GM12891 (cell line): ENCODE measurements at regions not wholly inside any gene's neighbourhood (a gene's known extent, or its start where the extent isn't known, plus 50 kb on each side); places are given as distances from the start of the nearest gene placed in this dataset.

ENCODE experiments used
- DNase-seq: peaks from one replicate; pipeline ENCODE4 v3.0.0; 2011; ENCODE audit warnings: low spot score; ENCODE audit not compliant: insufficient read length
- FAIRE-seq: peaks from 2 replicates; lab custom pipeline; 2011; peaks lifted over from hg19 to GRCh38; lab: Jason Lieb, UNC
- PAX5 ChIP-seq: IDR thresholded peaks from 2 replicates; pipeline ENCODE4 v1.6.1; 2011; ENCODE audit warnings: low read length, moderate library complexity, mild to moderate bottlenecking; ENCODE audit not compliant: insufficient read depth, severe bottlenecking
- POLR2A ChIP-seq: IDR thresholded peaks from 2 replicates; pipeline ENCODE4 v1.6.1; 2011; ENCODE audit warnings: low read depth, low read length, control low read depth
- POLR2AphosphoS5 ChIP-seq: IDR thresholded peaks from 2 replicates; pipeline ENCODE4 v1.6.1; 2011; ENCODE audit warnings: low read depth, low read length, control low read depth
- POU2F2 ChIP-seq: IDR thresholded peaks from 2 replicates; pipeline ENCODE4 v1.6.1; 2011; ENCODE audit warnings: low read depth, mild to moderate bottlenecking, control low read depth, low read length, moderate library complexity
- SPI1 ChIP-seq: IDR thresholded peaks from 2 replicates; pipeline ENCODE4 v1.6.1; 2011; ENCODE audit warnings: low read depth, low read length, control low read depth
- TAF1 ChIP-seq: IDR thresholded peaks from 2 replicates; pipeline ENCODE4 v1.6.1; 2011; ENCODE audit warnings: low read depth, low read length, control low read depth

GRCh38 chr13:72071713-72072112 is 204.7 kb upstream of the DACH1 start:
- TF ChIP-seq POLR2A (no peak), PAX5 (no peak), SPI1 (no peak), POU2F2 (no peak), POLR2AphosphoS5 (no peak), TAF1 (no peak)
- no peak for FAIRE-seq

DNA sequence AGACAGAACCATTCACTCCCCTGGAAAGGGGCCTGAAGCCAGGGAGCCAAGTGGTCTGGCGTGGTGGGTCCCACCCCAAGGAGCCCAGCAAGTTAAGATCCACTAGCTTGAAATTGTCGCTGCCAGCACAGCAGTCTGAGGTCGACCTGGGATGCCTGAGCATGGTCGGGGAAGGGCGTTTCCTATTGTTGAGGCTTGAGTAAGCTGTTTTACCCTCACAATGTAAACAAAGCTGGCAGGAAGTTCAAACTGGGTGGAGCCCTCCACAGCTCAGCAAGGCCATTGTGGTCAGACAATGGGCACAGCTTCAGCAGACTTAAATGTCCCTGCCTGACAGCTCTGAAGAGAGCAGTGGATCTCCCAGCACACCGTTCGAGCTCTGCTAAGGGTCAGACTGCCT is 195.6 kb upstream of the DACH1 start:
- TF ChIP-seq TAF1: no peak
- TF ChIP-seq POLR2A: no peak
- TF ChIP-seq PAX5: no peak
- no peak for TF ChIP-seq POU2F2
- TF ChIP-seq SPI1: no peak
- no peak for TF ChIP-seq POLR2AphosphoS5
- DNase-seq (no peak), FAIRE-seq (no peak)

More at GRCh38 chr13:72071713-72072112, 204.7 kb upstream of the DACH1 start:
- DNase-seq: no peak

DNA sequence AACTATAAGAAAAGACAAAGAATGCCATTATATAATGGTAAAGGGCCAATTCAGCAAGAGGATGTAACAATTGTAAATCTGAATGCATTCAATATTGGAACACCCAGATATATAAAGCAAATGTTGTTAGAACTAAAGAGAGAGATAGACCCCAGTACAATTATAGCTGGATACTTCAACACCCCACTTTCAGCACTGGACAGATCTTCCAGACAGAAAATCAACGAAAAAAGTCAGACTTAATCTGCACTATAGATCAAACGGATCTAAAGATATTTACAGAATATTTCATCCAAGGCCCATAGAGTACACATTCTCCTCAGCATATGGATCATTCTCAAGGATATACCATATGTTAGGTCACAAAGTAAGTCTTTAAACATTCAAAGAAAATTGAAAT is 194.6 kb upstream of the DACH1 start:
- no peak for FAIRE-seq
- TF ChIP-seq POLR2AphosphoS5 (no peak), TAF1 (no peak), POU2F2 (no peak), SPI1 (no peak), POLR2A (no peak), PAX5 (no peak)
- DNase-seq: no peak

GRCh38 chr13:72050251-72050650 is 183.2 kb upstream of the DACH1 start:
- no peak for TF ChIP-seq POLR2A
- TF ChIP-seq POU2F2: no peak
- no peak for TF ChIP-seq POLR2AphosphoS5
- TF ChIP-seq TAF1: no peak
- no peak for TF ChIP-seq SPI1
- no peak for TF ChIP-seq PAX5
- no peak for DNase-seq
- no peak for FAIRE-seq

DNA sequence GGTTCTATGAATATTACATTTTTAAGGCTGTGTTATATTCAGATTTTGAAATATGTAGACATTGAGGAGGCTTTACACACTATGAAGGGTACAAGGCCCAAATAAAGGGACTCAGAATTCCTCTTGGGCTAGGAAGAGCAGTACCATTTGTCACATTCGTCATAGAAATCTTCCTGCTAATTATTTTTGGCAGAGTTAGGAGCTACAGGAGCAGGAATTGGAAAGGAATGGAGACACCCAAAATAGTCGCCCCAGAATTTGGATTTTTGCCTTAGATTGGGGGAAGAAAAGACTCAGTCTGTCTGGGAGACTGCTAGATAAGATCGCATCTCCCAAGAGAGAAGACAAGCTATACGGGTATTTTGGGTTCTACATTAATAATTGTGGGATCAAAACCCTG is 176.4 kb upstream of the DACH1 start:
- DNase-seq (no peak), FAIRE-seq (no peak)
- no peak for TF ChIP-seq SPI1
- no peak for TF ChIP-seq POLR2AphosphoS5
- no peak for TF ChIP-seq POLR2A
- TF ChIP-seq TAF1: no peak
- no peak for TF ChIP-seq PAX5
- no peak for TF ChIP-seq POU2F2

DNA sequence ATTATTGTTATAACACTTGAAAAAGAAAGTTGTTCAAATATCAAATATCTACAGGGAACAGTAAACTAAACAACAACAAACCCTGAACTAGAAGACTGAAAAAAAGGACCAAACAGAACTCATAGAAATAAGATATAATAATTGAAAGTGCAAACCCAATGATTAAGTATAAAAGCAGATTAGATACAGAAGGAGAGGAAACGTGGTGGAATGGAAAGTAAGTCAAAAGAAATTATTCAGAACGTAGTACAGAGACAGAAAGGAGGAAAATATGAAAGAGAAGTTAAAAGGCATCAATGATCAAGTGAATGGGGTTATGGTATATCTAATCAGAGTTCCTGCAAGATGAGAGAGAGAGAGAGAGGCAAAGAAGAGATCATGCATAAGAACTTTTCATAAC is 174.2 kb upstream of the DACH1 start:
- no peak for FAIRE-seq
- no peak for DNase-seq

GRCh38 chr13:72039126-72039525 is 172.1 kb upstream of the DACH1 start:
- DNase-seq: no peak
- TF ChIP-seq POU2F2: no peak
- no peak for TF ChIP-seq PAX5
- no peak for TF ChIP-seq TAF1
- no peak for FAIRE-seq

More for the DNA sequence above, 174.2 kb upstream of the DACH1 start:
- no peak for TF ChIP-seq SPI1
- no peak for TF ChIP-seq TAF1
- TF ChIP-seq PAX5: no peak
- TF ChIP-seq POLR2A: no peak
- TF ChIP-seq POU2F2: no peak
- TF ChIP-seq POLR2AphosphoS5: no peak

- DNase-seq (no peak), FAIRE-seq (no peak)
- no peak for TF ChIP-seq TAF1
- TF ChIP-seq POLR2AphosphoS5: no peak
- no peak for TF ChIP-seq SPI1
- TF ChIP-seq POLR2A: no peak
Observed at GRCh38 chr13:72029981-72030380, 163.0 kb upstream of the DACH1 start.

- no peak for TF ChIP-seq PAX5
- TF ChIP-seq POLR2A: no peak
- no peak for TF ChIP-seq SPI1
- no peak for TF ChIP-seq TAF1
- no peak for TF ChIP-seq POU2F2
- TF ChIP-seq POLR2AphosphoS5: no peak
- DNase-seq: no peak
Observed at GRCh38 chr13:72025836-72026235, 158.8 kb upstream of the DACH1 start.

GRCh38 chr13:72023895-72024294 is 156.9 kb upstream of the DACH1 start:
- no peak for FAIRE-seq
- no peak for DNase-seq
- TF ChIP-seq POLR2AphosphoS5 (no peak), TAF1 (no peak), POU2F2 (no peak), SPI1 (no peak), PAX5 (no peak), POLR2A (no peak)

More at GRCh38 chr13:72025836-72026235, 158.8 kb upstream of the DACH1 start:
- no peak for FAIRE-seq
